HPDE6-E6E7 (cell line): ENCODE measurements at regions not wholly inside any gene's neighbourhood (a gene's known extent, or its start where the extent isn't known, plus 50 kb on each side); places are given as distances from the start of the nearest gene placed in this dataset.

ENCODE experiments used
- DNase-seq: peaks from one replicate; pipeline ENCODE4 v3.0.0; 2011; ENCODE audit warnings: missing footprints; ENCODE audit errors: extremely low spot score

DNA sequence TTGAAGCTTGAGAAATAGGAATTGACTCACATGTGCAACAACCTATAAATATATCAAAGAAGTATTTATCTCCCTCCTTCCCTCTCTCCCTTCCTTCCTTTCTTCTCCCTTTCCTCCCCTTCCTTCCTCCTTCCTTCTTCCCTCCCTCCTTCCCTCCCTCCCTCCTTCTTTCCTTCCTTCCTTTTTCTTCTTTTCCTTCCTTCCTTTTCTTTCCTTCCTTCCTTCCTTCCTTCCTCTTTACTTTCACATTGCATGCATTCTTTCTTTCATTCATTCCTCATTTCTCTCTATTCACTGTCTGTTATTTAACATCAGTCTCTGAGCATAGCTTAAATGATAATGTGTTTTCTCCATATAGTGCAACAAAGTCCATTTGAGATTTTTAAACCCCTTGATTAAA is 214.2 kb downstream of the CHRM3 start:
- DNase-seq = no peak

DNA sequence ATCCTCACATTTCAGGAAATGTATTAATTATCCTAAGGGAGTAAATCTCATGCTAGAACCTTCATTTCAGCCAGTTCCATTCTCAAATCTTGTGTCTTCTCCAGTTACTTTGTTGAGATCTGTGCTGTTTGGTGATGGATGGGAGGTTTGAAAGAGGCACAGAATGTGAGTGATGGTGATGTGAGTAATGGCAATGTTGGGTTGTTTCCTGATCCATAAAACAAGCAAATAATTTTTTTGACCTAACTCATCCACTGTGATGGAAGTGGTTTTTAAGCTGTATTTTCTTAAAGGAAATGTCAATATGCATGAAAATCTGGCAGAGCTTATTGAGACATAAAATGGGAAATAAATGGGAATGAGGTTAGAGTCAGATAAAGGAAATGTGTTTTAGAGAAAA is 214.7 kb downstream of the CHRM3 start:
- no peak for DNase-seq

DNA sequence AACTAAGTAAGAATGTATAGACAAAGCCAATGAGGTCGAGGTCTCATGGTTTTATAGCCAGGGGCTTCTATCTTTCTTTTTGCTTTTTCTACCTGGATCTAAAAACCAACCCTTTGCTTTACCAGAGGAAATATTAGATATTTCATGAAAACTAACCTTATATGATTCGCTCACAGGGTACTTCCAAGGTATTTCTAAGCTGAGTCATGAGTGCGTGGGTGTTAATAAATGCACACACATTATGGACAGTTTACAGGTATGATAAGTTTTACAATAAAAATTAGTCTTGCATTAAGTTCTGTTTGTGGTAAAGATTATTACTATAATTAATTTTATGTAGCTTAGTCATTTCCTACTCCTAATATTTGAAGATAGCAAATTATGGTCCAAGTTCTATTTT is 217.2 kb downstream of the CHRM3 start:
- DNase-seq = no peak

DNA sequence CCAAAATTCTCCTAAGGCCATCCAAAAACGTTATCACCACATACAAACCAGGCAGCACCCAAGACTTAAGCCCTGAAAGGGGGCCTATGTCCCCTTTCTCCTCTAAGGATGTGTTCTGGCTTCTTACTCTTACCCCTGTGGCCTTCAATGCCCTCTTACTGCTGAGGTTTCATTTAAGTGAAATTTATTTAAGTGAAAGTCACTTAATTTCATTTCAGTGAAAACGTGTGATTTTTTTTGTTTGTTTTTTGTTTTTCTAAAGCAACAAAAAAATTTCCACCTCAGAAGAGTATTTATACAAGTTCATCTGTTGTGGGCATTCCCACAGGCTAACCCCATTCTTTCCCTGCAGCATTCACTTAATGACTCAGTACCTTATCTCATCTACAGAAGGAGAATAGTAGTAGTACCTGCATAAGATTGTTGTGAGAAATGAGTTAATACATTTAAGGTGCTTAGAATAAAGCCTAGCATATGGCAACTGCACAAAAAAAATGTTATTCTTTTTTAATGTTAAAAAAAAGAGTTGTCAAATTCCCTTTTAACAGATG is 220.6 kb downstream of the CHRM3 start:
- DNase-seq = no peak

DNA sequence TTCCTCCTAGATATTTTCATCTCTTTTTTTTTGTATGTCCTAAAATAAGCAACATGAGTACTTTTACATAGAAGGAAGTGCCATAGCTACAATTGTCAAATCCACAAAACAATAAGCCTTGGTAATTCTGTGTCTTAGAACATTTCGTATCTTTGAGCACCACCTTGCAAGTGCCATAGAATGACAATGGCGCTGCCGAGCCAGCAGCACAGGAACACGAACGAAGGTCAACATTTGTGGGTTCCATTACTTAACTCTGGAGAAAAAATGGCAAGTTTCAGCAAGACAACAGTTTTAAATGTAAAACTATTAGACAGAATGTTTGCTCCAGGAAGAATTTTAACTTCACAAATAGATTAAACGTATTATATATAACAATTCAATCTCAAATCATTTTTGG is 222.1 kb downstream of the CHRM3 start:
- no peak for DNase-seq

DNA sequence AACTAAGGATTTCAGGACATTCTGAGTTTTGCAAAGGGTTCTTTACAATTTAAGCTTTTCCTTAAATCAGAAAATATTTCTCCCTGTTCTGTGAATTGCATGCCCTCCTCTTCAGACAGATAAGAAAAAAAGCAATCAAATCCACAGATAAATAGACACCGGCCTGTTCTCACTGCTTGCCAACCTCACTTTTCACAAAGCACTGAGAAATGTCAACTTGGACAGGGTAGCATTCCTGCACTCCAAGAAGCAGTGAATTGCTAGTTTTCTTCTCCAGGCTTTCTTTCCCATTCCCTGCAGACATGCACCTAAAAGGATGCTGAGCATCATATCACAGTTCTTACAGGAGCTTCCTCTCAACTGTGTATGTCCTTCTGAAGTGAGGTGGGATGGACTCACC is 226.0 kb downstream of the CHRM3 start:
- no peak for DNase-seq

DNA sequence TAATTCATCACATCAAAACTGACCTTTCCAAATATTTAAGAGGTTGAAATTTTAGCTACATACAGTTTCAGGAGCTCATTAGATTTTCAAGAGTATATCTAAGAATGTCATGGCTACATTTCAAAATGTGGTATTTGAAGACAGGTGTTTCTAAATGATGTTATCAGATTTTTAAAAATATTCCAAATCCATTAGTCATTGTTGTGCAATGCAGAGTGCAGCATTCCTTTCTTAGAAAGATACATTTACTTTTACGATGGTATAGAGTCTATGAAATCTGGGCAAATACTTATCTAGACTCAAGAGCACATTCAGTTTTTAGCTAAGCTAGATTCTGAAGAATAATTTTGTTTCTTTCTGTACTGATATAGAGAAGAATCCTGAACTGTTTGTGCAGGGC is 230.3 kb downstream of the CHRM3 start:
- DNase-seq = no peak

DNA sequence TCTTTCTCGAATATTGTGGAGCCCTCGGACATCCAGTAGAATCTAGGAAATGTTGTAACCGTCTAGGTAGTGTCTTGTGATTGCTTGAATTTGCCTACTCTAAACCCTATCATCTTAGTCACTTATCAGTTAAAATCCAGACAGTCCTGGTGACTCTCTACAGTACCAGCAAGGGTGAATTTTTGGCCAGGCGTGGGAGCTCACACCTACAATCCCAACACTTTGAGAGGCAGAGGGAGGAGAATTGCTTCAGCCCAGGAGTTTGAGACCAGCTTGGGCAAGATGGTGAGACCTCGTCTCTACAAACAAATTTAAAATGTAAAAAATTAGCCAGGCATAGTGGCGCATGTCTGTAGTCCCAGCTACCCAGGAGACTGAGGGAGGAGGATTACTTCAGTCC is 230.9 kb downstream of the CHRM3 start:
- no peak for DNase-seq

DNA sequence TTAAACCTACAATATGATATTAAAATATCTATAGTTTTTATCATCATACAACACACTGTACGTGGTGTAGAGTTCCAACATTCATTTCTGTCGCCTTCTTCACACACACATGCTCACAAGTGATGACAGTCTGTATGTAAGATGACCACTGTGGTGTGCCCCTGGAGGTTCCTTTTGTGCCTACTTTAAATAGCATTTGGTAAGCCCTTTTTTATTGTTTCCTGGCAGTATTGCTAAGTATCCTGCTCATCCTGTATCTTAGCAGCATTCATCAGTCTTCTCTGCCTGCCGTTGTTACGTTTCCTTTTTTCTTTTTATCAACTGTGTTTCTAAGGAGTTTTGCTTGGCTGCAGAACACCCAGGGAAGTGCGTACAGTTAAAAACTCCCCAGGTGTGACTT is 231.4 kb downstream of the CHRM3 start:
- no peak for DNase-seq

DNA sequence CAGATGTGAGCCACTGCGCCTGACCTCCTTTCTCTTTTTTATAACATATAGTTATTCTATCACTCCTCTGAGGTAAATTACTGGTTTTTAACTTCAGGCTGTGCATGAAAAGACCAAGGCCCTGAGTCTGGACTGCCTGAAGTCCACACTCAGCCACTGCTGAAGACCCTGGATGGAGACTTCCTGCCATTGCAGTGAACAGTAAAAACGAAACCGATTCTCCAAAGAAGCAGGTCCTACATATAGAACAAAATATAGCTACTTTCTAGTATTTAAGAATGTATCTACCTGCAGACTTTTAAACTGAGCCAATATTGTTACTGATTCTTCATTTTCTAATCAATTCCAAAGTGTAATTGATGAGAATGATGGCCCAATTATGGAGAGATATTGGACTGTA is 232.8 kb downstream of the CHRM3 start:
- no peak for DNase-seq

DNA sequence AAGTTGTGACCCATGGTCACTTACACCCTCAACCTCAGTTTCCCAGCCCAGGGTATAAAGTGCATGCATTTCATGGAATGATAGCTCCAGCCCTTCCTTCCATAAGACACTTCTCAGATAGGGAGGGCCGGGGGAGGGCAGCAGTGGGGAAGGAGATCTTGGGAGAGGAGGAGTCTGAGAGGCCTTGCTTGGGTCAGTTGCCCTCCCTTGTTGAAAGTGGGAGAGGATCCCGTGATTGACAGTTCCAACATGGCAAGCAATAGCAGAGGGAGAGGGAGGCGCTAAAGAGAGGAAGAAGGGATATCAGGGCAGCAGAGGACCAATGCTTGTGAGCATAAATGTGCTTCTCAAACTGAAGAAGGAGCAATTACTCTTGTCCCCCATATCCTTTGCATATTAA is 244.4 kb downstream of the CHRM3 start:
- DNase-seq = no peak

DNA sequence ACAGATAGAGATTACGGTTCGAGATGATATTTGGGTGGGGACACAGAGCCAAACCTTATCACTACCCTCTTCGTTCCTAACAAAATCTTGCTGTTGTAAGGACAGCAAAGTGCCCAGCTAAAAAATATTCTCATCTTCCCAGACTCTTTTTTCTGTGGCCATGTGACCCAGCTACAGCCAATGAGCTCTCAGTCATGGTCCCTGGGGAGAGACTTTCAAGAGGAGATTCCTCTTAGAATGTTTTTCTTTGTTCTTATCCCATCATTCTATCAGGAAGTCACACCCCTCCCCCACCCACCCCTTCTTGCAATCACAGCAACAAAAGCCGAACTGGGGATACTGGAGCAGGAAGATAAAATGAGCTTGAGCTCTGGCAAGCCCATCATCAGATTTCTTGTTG is 247.1 kb downstream of the CHRM3 start:
- DNase-seq = no peak

DNA sequence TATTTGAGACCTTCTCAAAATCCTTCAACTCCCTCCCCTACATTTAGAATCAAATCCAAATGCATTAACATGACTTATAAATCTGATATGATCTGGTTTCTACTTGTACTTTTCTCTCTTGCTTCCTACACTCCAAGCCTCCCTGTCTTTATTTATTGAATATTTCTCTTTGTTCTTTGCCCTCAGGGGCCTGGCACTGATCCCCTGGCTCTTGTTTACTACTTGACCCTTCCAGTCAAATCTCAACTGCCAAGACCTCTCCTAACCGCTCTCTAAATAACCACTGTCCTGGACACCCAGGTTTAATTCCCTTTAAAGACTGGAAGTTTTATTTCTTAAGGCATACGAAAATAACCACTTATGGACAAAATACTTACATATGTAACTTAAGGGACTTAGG is 248.9 kb downstream of the CHRM3 start:
- DNase-seq = no peak

DNA sequence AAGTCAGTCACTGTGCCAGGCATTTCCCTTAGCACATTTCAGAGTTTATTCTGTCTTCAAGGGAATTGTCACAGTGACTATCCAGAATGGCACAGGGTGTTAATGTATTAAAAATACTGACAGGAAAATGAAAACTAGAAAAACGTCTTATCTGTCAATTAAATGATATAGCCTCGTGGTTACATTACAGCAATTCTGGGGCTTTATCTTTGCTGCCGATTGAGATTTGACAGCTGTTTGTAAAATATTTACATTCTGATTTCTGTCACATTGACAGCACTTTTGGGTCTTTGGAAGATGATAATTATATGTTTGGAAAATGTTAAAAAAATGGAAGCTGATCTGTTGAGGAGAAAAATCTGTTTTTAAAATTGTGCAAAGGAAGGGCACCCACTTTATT is 250.0 kb downstream of the CHRM3 start:
- no peak for DNase-seq

DNA sequence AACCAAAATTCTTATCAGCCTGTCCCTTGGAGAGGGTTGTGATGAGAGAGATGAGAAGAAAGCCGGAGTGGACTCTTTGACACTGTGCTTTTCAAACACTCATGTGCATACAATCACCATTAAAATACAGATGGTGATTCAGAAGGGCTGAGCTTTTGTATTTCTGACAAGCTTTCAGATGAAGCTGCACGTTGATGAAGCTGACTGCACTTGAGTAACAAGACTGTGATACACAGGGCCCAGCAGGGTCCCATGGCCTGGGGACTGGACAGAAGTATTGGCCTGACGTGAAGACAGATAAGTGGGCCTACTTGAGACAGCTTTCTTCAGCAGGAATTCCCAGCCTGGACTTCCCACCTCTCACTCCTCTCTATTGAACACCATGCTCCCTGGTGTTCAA is 258.2 kb downstream of the CHRM3 start:
- no peak for DNase-seq

DNA sequence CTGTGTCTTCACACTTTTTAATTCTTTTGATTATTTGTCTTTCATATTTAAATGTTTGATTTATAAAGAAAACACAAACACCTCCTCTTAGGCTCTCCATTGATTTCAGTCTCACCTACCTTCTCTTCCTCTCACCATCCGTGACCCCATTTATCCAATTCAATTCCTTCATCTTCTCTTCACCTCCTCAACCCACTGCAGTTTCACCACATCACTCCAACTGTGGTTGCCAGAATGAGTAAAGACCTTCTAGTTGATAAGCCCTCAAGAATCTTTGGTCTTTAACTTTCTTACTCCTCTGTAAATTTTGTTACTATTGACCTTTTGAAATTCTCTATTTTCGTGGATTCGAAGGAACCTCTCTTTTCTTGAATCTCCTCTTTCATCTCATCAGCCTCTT is 260.7 kb downstream of the CHRM3 start:
- no peak for DNase-seq

DNA sequence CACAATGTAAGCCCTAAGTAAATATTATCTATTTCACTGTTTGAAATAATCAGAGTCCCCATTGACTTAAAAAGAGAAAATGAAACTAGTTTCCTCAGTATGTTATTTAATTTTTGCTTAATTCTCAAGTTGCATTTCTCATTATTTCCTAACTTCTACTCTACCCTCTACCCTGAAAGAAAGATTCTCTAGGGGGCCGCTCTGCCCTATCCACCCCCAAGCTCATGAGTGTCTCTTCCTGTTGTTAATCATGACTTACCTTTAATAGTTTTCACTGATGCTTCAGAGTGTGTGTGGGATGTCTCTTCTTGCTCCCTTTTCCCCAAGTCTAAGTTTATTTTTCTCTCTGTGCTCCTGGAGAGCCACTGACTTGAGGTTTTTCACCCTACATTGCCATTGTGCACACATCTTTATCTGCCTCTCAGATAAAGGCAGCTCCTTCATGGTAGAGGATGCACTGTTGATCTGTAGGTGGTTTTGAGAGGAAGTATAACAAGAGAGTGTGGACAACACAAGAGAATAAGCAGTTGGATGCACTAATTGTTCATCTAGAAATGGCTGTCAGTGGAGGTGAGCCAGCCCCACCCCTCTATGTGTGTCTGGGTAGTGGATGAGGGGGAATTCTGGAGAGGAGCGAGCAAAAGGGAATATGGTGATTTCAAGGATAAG is 261.7 kb downstream of the CHRM3 start:
- DNase-seq = no peak

DNA sequence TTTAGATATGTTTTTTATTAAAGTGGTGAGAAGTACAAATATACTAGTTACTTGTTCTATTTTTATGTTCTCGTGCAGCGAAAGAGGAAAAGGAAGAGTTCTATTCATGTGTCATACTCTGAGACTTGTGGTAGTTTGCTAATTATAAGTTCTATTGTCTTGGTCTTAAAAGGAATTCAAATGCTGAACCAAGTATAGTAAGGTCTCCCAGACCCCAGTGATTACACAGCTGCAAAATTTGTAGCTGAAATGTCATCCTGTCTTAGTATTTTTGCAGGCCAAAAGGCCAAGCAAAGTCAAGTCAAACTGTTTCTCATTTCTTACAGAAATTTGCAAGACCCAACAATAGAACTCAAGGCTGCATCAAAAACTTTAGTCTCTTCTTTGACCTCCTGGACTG is 268.7 kb downstream of the CHRM3 start:
- DNase-seq = no peak

DNA sequence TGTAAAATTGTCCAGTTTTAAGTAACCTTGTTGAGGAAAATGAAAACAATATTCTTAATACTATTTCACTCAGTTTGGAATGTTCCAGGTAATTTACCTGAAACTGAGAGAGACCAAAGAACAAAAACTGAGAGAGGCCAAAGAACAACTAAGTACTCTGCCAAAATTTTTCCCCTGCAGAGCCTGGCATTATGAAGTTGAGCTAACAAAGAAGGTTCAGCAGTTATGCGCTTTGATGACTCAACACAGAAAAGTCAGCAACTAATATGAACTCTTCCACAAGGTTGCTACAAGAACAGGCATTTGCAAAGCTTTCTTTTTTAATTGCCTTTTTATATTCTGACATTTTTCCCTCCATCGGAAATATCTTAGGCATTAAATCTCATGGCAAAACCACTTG is 270.9 kb downstream of the CHRM3 start:
- no peak for DNase-seq

DNA sequence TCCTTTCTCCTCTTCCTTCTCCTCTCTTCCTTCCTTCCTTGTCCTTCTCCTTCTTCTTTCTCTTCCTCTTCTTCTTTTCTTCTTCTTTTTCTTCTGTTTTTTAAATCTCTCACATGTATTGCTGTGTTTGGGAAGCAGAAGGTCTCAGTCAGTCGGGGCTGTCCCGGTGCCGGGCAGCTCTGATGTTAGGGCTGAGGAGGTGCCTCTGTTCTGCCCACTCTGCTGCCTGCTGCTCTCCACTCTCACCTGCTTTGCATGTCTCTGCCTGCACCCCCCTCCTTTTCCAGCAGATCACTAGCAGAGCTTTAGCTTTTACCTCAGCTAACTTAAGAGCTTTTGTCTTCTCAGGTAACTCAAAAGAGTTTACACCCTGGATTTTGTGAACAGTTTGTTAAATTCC is 276.6 kb downstream of the CHRM3 start:
- DNase-seq = no peak

DNA sequence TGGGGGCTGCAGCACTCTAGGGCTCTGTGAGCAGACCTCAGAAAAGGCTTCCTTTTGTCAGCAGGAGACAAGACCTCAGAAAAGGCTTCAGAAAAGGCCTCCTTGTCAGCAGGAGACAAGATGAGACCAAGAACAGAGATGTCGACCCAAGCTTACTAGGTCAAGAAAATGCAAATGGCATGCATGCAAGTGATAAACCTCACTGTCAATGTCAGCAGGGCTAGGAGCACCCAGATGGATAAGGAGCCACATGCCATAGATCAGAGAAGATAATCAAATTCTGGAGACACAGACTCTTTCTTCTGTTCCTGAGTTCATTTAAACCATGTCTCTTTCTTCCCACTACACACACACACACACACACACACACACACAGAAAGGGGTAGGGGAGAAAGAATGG is 285.9 kb downstream of the CHRM3 start:
- no peak for DNase-seq

DNA sequence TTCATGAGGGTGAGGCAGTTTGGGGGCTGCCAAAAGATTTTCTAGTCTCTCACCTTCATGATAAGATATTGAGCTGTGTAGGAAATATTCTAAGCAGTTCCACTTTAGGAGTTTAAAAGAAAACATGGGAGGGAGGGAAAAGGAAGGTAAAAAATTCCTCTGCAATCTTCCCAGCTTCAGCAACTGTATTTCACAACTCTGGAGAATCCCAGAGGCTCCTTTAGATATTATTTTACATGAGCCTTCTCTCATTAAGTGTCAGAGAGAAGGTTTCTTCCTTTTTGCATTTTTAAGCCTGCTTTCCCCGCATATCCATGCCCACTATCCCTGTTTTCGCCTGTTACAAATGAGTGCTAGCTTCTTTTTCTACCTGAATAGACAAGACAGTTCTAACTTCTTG is 289.4 kb downstream of the CHRM3 start:
- no peak for DNase-seq

DNA sequence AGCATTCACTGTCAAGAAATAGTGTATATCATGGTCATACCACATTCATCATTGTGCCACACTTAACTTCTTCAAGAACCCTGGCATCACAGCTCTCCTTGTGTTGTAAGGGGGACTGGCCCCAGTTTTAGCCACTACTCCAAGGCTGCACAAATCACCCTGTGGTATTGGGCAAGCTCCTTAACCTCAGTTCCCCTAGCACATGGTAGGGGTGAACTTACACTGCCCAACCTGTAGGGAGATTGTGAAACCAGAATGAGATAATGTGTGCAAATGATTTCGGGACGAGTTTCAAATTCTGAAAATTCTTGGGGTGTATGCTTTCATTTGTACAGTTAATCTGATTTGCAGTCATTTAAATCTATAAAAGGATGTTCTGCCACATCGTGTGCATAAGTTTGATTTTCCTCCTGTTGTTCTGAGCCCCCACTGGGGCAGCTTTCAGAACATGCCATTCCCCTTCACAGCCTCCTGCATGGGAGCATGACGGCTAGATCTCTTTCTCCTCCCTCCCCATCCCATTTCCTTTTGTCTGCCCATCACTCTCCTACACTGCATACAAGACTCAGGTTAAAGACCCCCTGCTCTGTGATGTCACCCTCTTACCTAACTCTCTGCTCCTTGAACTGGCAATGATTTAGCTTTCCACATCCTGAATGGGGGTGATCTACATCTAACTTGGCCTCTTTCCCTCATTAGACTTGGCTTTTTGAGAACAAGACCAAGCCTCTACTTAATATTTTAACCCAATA is 290.3 kb downstream of the CHRM3 start:
- DNase-seq = no peak

DNA sequence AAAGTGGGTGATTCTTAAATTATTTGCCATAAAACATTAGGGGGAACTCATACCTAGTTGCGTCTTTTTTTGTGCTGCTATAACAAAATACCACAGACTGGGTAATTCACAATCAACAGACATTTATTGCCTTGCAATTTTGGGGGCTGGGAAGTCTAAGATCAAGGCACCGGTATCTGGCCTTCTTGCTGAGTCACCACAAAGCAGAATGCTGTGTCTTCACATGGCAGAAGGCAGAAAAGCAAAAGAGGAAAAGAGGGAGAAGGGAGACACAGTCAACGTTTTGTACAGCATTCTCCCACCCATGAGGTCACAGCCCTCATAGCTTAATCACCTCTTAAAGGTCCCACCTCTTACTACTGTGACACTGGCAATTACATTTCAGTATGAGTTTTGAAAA is 291.0 kb downstream of the CHRM3 start:
- no peak for DNase-seq
